Testis (tissue), 2 donors: ENCODE measurements at regions not wholly inside any gene's neighbourhood (a gene's known extent, or its start where the extent isn't known, plus 50 kb on each side); places are given as distances from the start of the nearest gene placed in this dataset.

Source experiments
- DNase-seq: peaks from one replicate; pipeline ENCODE4 v3.0.0-alpha.2; 2019
- H3K27ac ChIP-seq, 2 donors: fragments of 200-600 bp; sonication (generic); one replicate each; pipeline ENCODE4 v1.5.1; 2019
- H3K27me3 ChIP-seq: fragments of 200-600 bp; sonication (generic); one replicate; pipeline ENCODE4 v1.5.1; 2019
- H3K36me3 ChIP-seq: fragments of 200-600 bp; sonication (generic); one replicate; pipeline ENCODE4 v1.5.1; 2017; ENCODE audit warnings: low read depth; ENCODE audit errors: missing control alignments
- H3K4me1 ChIP-seq: fragments of 200-600 bp; sonication (generic); one replicate; pipeline ENCODE4 v1.5.1; 2019
- H3K4me3 ChIP-seq, 2 donors: fragments of 200-600 bp; sonication (generic); one replicate each; pipeline ENCODE4 v1.5.1; 2017 to 2019
- H3K9me3 ChIP-seq: fragments of 200-600 bp; sonication (generic); one replicate; pipeline ENCODE4 v1.5.1; 2017
- POLR2A ChIP-seq: fragments of 450-650 bp; IDR thresholded peaks from one replicate; pipeline ENCODE4 v1.6.1; 2017; ENCODE audit warnings: antibody characterized with exemption, mild to moderate bottlenecking, moderate library complexity
- WGBS, 2 donors: methylation state at CpG; one replicate each; pipeline ENCODE4 v1.1.5; 2018; 5-methylcytosine and 5-hydroxymethylcytosine counted together
- intact Hi-C: fragments of 100-400 bp; cut with DNase I; formaldehyde crosslinking; loops from one replicate; pipeline ENCODE4 v1.15.1; 2023; ENCODE audit warnings: low total_unique reads
- TF ChIP-seq, protein P1 (sequence below), 3 experiments: fragments of 450-650 bp in 2 of 3; fragments of 200-600 bp in 1 of 3; sonication (generic) in 1 of 3; IDR thresholded peaks; one replicate each; pipeline ENCODE4 v1.5.1; 2016 to 2019; ENCODE audit warnings: antibody characterized with exemption in 3 of 3, mild to moderate bottlenecking in 2 of 3, moderate library complexity in 1 of 3

DNA sequence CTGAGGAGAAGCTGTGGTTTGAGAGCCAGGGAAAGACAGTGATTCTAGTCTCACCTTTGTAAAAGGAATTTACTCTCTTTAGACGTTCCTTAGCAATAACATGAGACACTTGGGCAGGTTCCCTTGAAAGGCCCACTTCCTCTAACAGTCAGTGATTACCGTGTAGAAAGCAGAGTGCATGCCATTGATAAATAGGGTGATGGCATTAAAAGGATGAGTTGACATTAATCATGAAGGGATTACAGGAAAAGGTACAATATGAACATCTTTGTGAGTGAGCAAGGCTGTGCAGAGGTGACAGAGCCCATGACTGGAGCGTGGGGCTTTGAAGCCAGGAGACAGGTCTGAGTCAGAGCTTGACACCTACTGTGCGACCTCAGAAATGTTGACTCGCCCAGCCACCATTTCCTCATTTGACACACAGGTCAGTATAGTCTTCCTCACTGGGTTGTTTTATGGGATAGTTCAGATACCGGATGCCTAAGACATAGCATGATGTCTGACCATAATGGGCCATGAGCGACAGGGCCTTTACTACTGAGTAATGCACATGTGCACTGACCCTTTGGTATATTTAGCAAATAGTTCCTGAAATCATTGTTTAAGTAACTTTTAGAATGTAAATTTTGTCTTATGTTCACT lies 341.7 kb upstream of the MTNR1B start:
- Histone ChIP-seq H3K4me1 (no peaks in the 10 kb centered on the region), H3K27me3 (no peaks in the 10 kb centered on the region), H3K27ac (no peak overlapping the region), H3K9me3 (no peaks in the 10 kb centered on the region), H3K4me3 (no peak overlapping the region), H3K36me3 (no peaks in the 10 kb centered on the region)
- DNase-seq: no peak
- intact Hi-C loops: no loop called here
- TF ChIP-seq, protein P1, sequence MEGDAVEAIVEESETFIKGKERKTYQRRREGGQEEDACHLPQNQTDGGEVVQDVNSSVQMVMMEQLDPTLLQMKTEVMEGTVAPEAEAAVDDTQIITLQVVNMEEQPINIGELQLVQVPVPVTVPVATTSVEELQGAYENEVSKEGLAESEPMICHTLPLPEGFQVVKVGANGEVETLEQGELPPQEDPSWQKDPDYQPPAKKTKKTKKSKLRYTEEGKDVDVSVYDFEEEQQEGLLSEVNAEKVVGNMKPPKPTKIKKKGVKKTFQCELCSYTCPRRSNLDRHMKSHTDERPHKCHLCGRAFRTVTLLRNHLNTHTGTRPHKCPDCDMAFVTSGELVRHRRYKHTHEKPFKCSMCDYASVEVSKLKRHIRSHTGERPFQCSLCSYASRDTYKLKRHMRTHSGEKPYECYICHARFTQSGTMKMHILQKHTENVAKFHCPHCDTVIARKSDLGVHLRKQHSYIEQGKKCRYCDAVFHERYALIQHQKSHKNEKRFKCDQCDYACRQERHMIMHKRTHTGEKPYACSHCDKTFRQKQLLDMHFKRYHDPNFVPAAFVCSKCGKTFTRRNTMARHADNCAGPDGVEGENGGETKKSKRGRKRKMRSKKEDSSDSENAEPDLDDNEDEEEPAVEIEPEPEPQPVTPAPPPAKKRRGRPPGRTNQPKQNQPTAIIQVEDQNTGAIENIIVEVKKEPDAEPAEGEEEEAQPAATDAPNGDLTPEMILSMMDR (IDR thresholded peaks at IDR 0.05): no peak
- TF ChIP-seq POLR2A: no peak
- WGBS, 2 donors: 91 to 93% methylated on average over 7 of the region's 7 CpGs

GRCh38 chr11:92628401-92629292 lies 340.8 kb upstream of the MTNR1B start:
- no peaks in the 10 kb centered on the region for H3K36me3 ChIP-seq
- intact Hi-C loops: no loop called here
- no peak for DNase-seq
- no peaks in the 10 kb centered on the region for H3K9me3 ChIP-seq
- no peak overlapping the region for H3K4me3 ChIP-seq
- WGBS, 2 donors: 82 to 88% methylated on average over 4 of the region's 4 CpGs
- H3K4me1 ChIP-seq: no peaks in the 10 kb centered on the region
- no peak for TF ChIP-seq POLR2A
- TF ChIP-seq, protein P1 (IDR thresholded peaks at IDR 0.05): no peak
- no peaks in the 10 kb centered on the region for H3K27me3 ChIP-seq
- no peak overlapping the region for H3K27ac ChIP-seq

GRCh38 chr11:92632495-92632894 lies 337.0 kb upstream of the MTNR1B start:
- WGBS, 2 donors: 76 to 82% methylated on average over 3 of the region's 3 CpGs
- Histone ChIP-seq H3K36me3 (no peaks in the 10 kb centered on the region), H3K27ac (no peak overlapping the region), H3K27me3 (no peaks in the 10 kb centered on the region), H3K9me3 (no peaks in the 10 kb centered on the region), H3K4me3 (no peak overlapping the region), H3K4me1 (no peaks in the 10 kb centered on the region)
- intact Hi-C loops: no loop called here
- no peak for TF ChIP-seq POLR2A
- TF ChIP-seq, protein P1 (IDR thresholded peaks at IDR 0.05): no peak
- no peak for DNase-seq

GRCh38 chr11:92633820-92634219 lies 335.6 kb upstream of the MTNR1B start:
- no peak for DNase-seq
- H3K4me3 ChIP-seq: no peak overlapping the region
- no peak overlapping the region for H3K27ac ChIP-seq
- intact Hi-C loops: no loop called here
- H3K9me3 ChIP-seq: no peaks in the 10 kb centered on the region
- H3K4me1 ChIP-seq: no peaks in the 10 kb centered on the region
- WGBS, 2 donors: 88 to 94% methylated on average over 1 of the region's 1 CpG
- H3K36me3 ChIP-seq: no peaks in the 10 kb centered on the region
- H3K27me3 ChIP-seq: no peaks in the 10 kb centered on the region
- TF ChIP-seq, protein P1 (IDR thresholded peaks at IDR 0.05): no peak
- no peak for TF ChIP-seq POLR2A
